OCI-LY3 (cell line): ENCODE measurements at regions not wholly inside any gene's neighbourhood (a gene's known extent, or its start where the extent isn't known, plus 50 kb on each side); places are given as distances from the start of the nearest gene placed in this dataset.
"Not testable (repeated sequence)": the region's sequence is repeated elsewhere in the genome, so short reads cannot be mapped to it uniquely, and the experiment has no call there.

Source experiments
- H2AFZ ChIP-seq: fragments of 200-600, 300-600 bp; shearing (Covaris generic); 2 replicates; pipeline ENCODE4 v1.6.0; 2014; ENCODE audit warnings: antibody characterized with exemption, low read depth, low read length
- H3K27ac ChIP-seq: fragments of 200-600, 300-600 bp; sonication (generic); 2 replicates; pipeline ENCODE4 v1.5.1; 2014; ENCODE audit warnings: mild to moderate bottlenecking, low read length, moderate library complexity, mixed read lengths
- H3K27me3 ChIP-seq: fragments of 200-600, 300-600 bp; sonication (generic); 2 replicates; pipeline ENCODE4 v1.6.1; 2014; ENCODE audit warnings: low read depth, low read length, mixed read lengths
- H3K36me3 ChIP-seq: fragments of 200-600, 300-600 bp; sonication (generic); replicated peaks from 2 replicates; pipeline ENCODE3; 2014; ENCODE audit warnings: low read depth, low read length, mixed read lengths
- H3K4me1 ChIP-seq: fragments of 300-600, 200-600 bp; sonication (generic); 2 replicates; pipeline ENCODE4 v1.6.1; 2014; ENCODE audit warnings: low read length, mixed read lengths
- H3K4me2 ChIP-seq: fragments of 200-600, 300-600 bp; sonication (generic); 2 replicates; pipeline ENCODE4 v1.6.1; 2014; ENCODE audit warnings: low read length, mixed read lengths
- H3K4me3 ChIP-seq: fragments of 300-600, 200-600 bp; sonication (generic); 2 replicates; pipeline ENCODE4 v1.5.1; 2014; ENCODE audit warnings: antibody characterized with exemption, mild to moderate bottlenecking, low read length, moderate library complexity
- H3K79me2 ChIP-seq: fragments of 300-600, 200-600 bp; shearing (Covaris generic); 2 replicates; pipeline ENCODE4 v1.6.1; 2014; ENCODE audit warnings: mild to moderate bottlenecking, low read length, mixed read lengths
- H3K9ac ChIP-seq: fragments of 300-600, 200-600 bp; shearing (Covaris generic); 2 replicates; pipeline ENCODE4 v1.6.0; 2014; ENCODE audit warnings: mild to moderate bottlenecking, low read length, moderate library complexity
- H3K9me3 ChIP-seq: fragments of 200-600, 300-600 bp; shearing (Covaris generic); 2 replicates; pipeline ENCODE4 v1.6.1; 2014; ENCODE audit warnings: low read length, mixed read lengths; ENCODE audit not compliant: insufficient read depth
- H4K20me1 ChIP-seq: fragments of 200-600, 300-600 bp; sonication (generic); 2 replicates; pipeline ENCODE4 v1.6.1; 2016; ENCODE audit warnings: low read length, mixed read lengths; ENCODE audit not compliant: insufficient read depth
- CTCF ChIP-seq: fragments of 200-600, 300-600 bp; sonication (generic); IDR thresholded peaks from 2 replicates; pipeline ENCODE4 v1.5.1; 2014; ENCODE audit warnings: antibody characterized with exemption, low read length, low read depth
- EZH2phosphoT487 ChIP-seq: fragments of 200-600 bp; shearing (Covaris generic); IDR thresholded peaks from 2 replicates; pipeline ENCODE4 v1.6.1; 2018; ENCODE audit warnings: antibody characterized with exemption, mixed run types, low read depth

- no peaks in the 10 kb centered on the region; the same call in 1 of the 2 replicates for H3K9me3 ChIP-seq
- H3K4me2 ChIP-seq = no peak overlapping the region
- H3K9ac ChIP-seq = no peak overlapping the region
- H3K79me2 ChIP-seq = no peaks in the 10 kb centered on the region
- no peak overlapping the region for H3K4me3 ChIP-seq
- no peak for TF ChIP-seq CTCF
- TF ChIP-seq EZH2phosphoT487 = no peak
- H3K36me3 ChIP-seq = no peaks in the 10 kb centered on the region
- no peak overlapping the region for H3K27ac ChIP-seq
- no peaks in the 10 kb centered on the region for H4K20me1 ChIP-seq
- H3K4me1 ChIP-seq = no peaks in the 10 kb centered on the region
- no peak overlapping the region for H2AFZ ChIP-seq
- H3K27me3 ChIP-seq = no peaks in the 10 kb centered on the region
Measured at GRCh38 chr6:101089640-101090039, 208.5 kb upstream of the ASCC3 start.

DNA sequence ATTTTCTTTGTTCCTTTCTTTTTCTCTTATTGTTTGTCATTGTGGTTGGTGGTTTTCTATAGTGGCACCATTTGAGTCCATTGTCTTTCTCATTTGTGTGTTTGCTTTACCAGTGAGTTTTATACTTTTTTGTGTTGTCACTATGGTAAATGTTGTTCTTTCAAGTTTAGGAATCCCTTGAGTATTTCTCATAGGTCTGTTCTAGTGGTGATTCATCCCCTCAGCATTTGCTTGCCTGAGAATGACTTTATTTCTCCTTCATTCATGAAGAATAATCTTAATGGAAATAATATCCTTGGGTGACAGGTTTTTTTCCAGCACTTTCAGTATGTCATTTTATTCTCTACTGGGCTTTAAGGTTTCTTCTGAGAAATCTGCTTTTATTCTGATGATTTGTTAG lies 209.2 kb upstream of the ASCC3 start:
- H3K4me1 ChIP-seq = no peaks in the 10 kb centered on the region
- no peak overlapping the region for H3K4me3 ChIP-seq
- H2AFZ ChIP-seq = no peak overlapping the region
- H3K27ac ChIP-seq = no peak overlapping the region
- H3K36me3 ChIP-seq = no peaks in the 10 kb centered on the region
- no peak overlapping the region for H3K9ac ChIP-seq
- no peaks in the 10 kb centered on the region for H3K27me3 ChIP-seq
- TF ChIP-seq EZH2phosphoT487 (no peak), CTCF (no peak)
- no peaks in the 10 kb centered on the region for H3K79me2 ChIP-seq
- no peaks in the 10 kb centered on the region for H4K20me1 ChIP-seq
- no peak overlapping the region for H3K4me2 ChIP-seq
- H3K9me3 ChIP-seq = no peaks in the 10 kb centered on the region; the same call in 1 of the 2 replicates

DNA sequence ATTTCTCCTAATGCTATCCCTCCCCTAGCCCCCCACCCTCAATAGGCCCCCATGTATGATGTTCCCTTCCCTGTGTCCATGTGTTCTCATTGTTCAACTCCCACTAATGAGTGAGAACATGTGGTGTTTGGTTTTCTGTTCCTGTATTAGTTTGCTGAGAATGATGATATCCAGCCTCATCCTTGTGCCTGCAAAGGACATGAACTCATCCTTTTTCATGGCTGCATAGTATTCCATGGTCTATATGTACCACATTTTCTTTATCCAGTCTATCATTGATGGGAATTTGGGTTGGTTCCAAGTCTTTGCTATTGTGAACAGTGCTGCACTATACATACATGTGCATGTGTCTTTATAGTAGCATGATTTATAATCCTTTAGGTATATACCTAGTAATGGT lies 217.5 kb upstream of the ASCC3 start:
- H2AFZ ChIP-seq, H4K20me1 ChIP-seq, H3K36me3 ChIP-seq, H3K79me2 ChIP-seq, H3K27me3 ChIP-seq, H3K4me3 ChIP-seq, H3K9ac ChIP-seq, H3K9me3 ChIP-seq, H3K4me1 ChIP-seq, H3K4me2 ChIP-seq, H3K27ac ChIP-seq: not testable (repeated sequence)

- H2AFZ ChIP-seq = no peak overlapping the region
- H3K9ac ChIP-seq = no peak overlapping the region
- no peaks in the 10 kb centered on the region for H3K4me1 ChIP-seq
- H3K27ac ChIP-seq = no peak overlapping the region
- no peak overlapping the region for H3K4me2 ChIP-seq
- no peaks in the 10 kb centered on the region for H3K79me2 ChIP-seq
- TF ChIP-seq EZH2phosphoT487 = no peak
- TF ChIP-seq CTCF = no peak
- H3K9me3 ChIP-seq = no peaks in the 10 kb centered on the region
- no peak overlapping the region for H3K4me3 ChIP-seq
- no peaks in the 10 kb centered on the region for H4K20me1 ChIP-seq
- no peaks in the 10 kb centered on the region for H3K36me3 ChIP-seq
- no peaks in the 10 kb centered on the region for H3K27me3 ChIP-seq
Measured at GRCh38 chr6:101102702-101103101, 221.6 kb upstream of the ASCC3 start.

- TF ChIP-seq CTCF (no peak), EZH2phosphoT487 (no peak)
- Histone ChIP-seq H3K27ac (no peak overlapping the region), H3K36me3 (no peaks in the 10 kb centered on the region), H3K4me1 (no peaks in the 10 kb centered on the region), H2AFZ (no peak overlapping the region), H3K9me3 (no peaks in the 10 kb centered on the region), H4K20me1 (no peaks in the 10 kb centered on the region), H3K79me2 (no peaks in the 10 kb centered on the region), H3K4me2 (no peak overlapping the region), H3K27me3 (no peaks in the 10 kb centered on the region), H3K4me3 (no peak overlapping the region), H3K9ac (no peak overlapping the region)
Measured at GRCh38 chr6:101108286-101108685, 227.2 kb upstream of the ASCC3 start.
